Thoracic aorta (tissue), 2 donors: ENCODE measurements at regions not wholly inside any gene's neighbourhood (a gene's known extent, or its start where the extent isn't known, plus 50 kb on each side); places are given as distances from the start of the nearest gene placed in this dataset.

Source experiments
- ATAC-seq: fragments of 150-250 bp; one replicate; pipeline ENCODE4 v1.8.0; 2017; ENCODE audit warnings: low read depth; ENCODE audit not compliant: insufficient number of reproducible peaks, low FRiP score
- DNase-seq: peaks from one replicate; pipeline ENCODE4 v3.0.0-alpha.2; 2020; ENCODE audit warnings: low spot score
- H3K27ac ChIP-seq, 2 donors: fragments of 200-600 bp; sonication (generic); 1 replicate in 1 of 2; 2 replicates in 1 of 2; pipeline ENCODE4 v1.5.1; 2016; ENCODE audit warnings: mild to moderate bottlenecking in 2 of 2, moderate library complexity in 2 of 2
- H3K27me3 ChIP-seq: fragments of 200-600 bp; sonication (generic); replicated peaks from 2 replicates; pipeline ENCODE4 v1.6.0; 2016; ENCODE audit warnings: mild to moderate bottlenecking; ENCODE audit not compliant: insufficient read depth
- H3K36me3 ChIP-seq: fragments of 200-600 bp; sonication (generic); one replicate; pipeline ENCODE4 v1.5.1; 2016
- H3K4me1 ChIP-seq, 2 donors: fragments of 200-600 bp; sonication (generic); 1 replicate in 1 of 2; 2 replicates in 1 of 2; pipeline versions ENCODE4 v1.5.1 to v1.6.0; 2016; ENCODE audit warnings: low read depth in 2 of 2, mild to moderate bottlenecking in 1 of 2; ENCODE audit not compliant: control insufficient read depth in 1 of 2
- H3K4me3 ChIP-seq: fragments of 200-600 bp; sonication (generic); 2 replicates; pipeline ENCODE4 v1.5.1; 2016; ENCODE audit warnings: mild to moderate bottlenecking
- H3K9me3 ChIP-seq: fragments of 200-600 bp; sonication (generic); 2 replicates; pipeline ENCODE4 v1.5.1; 2016
- TF ChIP-seq, protein P1 (sequence below): fragments of 200-600 bp; sonication (generic); IDR thresholded peaks from one replicate; pipeline ENCODE4 v1.5.1; 2019; ENCODE audit warnings: antibody characterized with exemption

- ATAC-seq (no peak), DNase-seq (no peak)
- no peaks in the 10 kb centered on the region for H3K27me3 ChIP-seq
- no peak overlapping the region for H3K4me3 ChIP-seq
- no peaks in the 10 kb centered on the region for H3K36me3 ChIP-seq
- H3K9me3 ChIP-seq = no peaks in the 10 kb centered on the region
- peaks cover 0 to 10% of the 10 kb centered on the region in 2 donors for H3K4me1 ChIP-seq
- TF ChIP-seq, protein P1, sequence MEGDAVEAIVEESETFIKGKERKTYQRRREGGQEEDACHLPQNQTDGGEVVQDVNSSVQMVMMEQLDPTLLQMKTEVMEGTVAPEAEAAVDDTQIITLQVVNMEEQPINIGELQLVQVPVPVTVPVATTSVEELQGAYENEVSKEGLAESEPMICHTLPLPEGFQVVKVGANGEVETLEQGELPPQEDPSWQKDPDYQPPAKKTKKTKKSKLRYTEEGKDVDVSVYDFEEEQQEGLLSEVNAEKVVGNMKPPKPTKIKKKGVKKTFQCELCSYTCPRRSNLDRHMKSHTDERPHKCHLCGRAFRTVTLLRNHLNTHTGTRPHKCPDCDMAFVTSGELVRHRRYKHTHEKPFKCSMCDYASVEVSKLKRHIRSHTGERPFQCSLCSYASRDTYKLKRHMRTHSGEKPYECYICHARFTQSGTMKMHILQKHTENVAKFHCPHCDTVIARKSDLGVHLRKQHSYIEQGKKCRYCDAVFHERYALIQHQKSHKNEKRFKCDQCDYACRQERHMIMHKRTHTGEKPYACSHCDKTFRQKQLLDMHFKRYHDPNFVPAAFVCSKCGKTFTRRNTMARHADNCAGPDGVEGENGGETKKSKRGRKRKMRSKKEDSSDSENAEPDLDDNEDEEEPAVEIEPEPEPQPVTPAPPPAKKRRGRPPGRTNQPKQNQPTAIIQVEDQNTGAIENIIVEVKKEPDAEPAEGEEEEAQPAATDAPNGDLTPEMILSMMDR = no peak
- H3K27ac ChIP-seq = no peak overlapping the region
These were observed 177.8 kb upstream of the CDIN1 start for GRCh38 chr15:36401586-36401966.

DNA sequence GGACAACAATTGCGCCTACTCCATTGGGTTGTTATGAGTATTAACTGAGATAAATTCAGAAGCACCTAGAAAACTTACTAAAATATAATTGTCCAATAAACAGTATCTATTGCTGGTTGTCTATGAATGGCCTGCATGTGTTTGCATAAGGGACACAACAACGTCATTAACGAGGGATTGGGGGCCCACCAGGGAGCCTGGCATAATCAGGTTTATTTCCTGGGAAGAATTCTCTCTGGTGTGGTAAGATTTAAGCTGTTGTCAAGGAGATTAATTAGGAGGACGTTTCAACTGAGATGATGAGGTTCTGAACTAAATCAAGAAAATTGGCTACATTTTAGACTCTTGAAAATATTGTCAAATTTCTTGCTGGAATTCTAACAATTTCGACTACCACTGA lies 176.1 kb upstream of the CDIN1 start:
- Histone ChIP-seq H3K9me3 (no peaks in the 10 kb centered on the region), H3K27ac (no peak overlapping the region), H3K27me3 (no peaks in the 10 kb centered on the region), H3K4me1 (peaks cover 0 to 11% of the 10 kb centered on the region in 2 donors), H3K4me3 (no peak overlapping the region), H3K36me3 (no peaks in the 10 kb centered on the region)
- ATAC-seq = no peak
- DNase-seq = no peak
- TF ChIP-seq, protein P1 = no peak

DNA sequence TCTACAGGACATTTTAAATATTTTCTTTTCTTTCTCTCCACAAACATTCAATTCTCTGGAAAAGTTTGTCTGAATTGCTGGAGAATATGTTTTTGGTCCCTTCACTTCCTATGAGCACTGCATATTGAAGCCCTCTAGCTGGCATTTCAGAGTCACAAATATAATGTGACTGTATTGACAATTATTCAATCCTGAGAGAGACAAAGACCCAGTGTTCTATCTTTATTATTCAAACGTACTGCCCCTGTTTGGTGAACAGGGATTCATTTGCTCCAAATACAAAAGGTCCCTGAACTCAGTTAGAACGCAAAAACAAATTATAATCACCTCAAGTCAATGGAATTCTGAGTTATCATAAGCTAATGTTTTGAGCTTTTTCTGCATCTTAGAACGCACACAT lies 173.1 kb upstream of the CDIN1 start:
- H3K27ac ChIP-seq = no peak overlapping the region
- no peaks in the 10 kb centered on the region for H3K9me3 ChIP-seq
- TF ChIP-seq, protein P1 = no peak
- H3K4me1 ChIP-seq = peaks cover 0 to 11% of the 10 kb centered on the region in 2 donors
- H3K4me3 ChIP-seq = no peak overlapping the region
- no peak for DNase-seq
- no peaks in the 10 kb centered on the region for H3K27me3 ChIP-seq
- ATAC-seq = no peak
- H3K36me3 ChIP-seq = no peaks in the 10 kb centered on the region

GRCh38 chr15:36406911-36407310 lies 172.5 kb upstream of the CDIN1 start:
- Histone ChIP-seq H3K27ac (no peak overlapping the region), H3K4me1 (peaks cover 0 to 11% of the 10 kb centered on the region in 2 donors), H3K4me3 (no peak overlapping the region), H3K27me3 (no peaks in the 10 kb centered on the region), H3K9me3 (no peaks in the 10 kb centered on the region), H3K36me3 (no peaks in the 10 kb centered on the region)
- no peak for DNase-seq
- TF ChIP-seq, protein P1 = no peak
- ATAC-seq = no peak

GRCh38 chr15:36407647-36408046 lies 171.8 kb upstream of the CDIN1 start:
- H3K27me3 ChIP-seq = no peaks in the 10 kb centered on the region
- no peak overlapping the region for H3K27ac ChIP-seq
- peaks cover 0 to 11% of the 10 kb centered on the region in 2 donors for H3K4me1 ChIP-seq
- ATAC-seq (no peak), DNase-seq (no peak)
- no peaks in the 10 kb centered on the region for H3K36me3 ChIP-seq
- TF ChIP-seq, protein P1 = no peak
- no peaks in the 10 kb centered on the region for H3K9me3 ChIP-seq
- H3K4me3 ChIP-seq = no peak overlapping the region
